A673 (cell line): ENCODE measurements at regions not wholly inside any gene's neighbourhood (a gene's known extent, or its start where the extent isn't known, plus 50 kb on each side); places are given as distances from the start of the nearest gene placed in this dataset.

ENCODE experiments used
- EZH2 ChIP-seq: fragments of 200-600 bp; sonication (generic); IDR thresholded peaks from 2 replicates; pipeline ENCODE4 v1.6.1; 2017; ENCODE audit warnings: borderline replicate concordance, low read depth, mild to moderate bottlenecking, mixed read lengths, antibody characterized with exemption, low read length; ENCODE audit not compliant: poor library complexity, severe bottlenecking
- TF ChIP-seq, protein P1 (sequence below): fragments of 300-800, 200-600 bp; sonication (generic); conservative IDR thresholded peaks from 2 replicates; pipeline ENCODE4 v1.5.1; 2017; ENCODE audit warnings: low read depth, mild to moderate bottlenecking, antibody characterized with exemption, low read length, moderate library complexity, mixed read lengths

DNA sequence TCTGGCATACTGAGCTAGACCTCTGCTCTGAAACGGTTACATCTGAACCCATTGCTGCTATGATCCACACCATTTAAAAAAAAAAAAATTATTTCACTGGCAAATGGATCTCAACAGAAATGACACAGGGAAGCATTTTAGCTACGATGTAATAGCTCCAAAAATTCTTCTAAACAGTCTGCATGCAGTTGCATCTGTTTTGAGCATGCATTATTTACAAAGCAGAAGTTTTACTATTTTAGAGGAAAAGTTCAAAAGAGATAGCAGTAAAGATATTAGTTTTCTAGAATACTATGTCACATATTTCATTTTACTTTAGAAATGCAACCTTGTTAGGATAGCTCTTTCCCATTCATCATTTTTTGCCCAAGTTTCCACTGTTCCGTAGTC lies 265.7 kb downstream of the MEIS1 start:
- TF ChIP-seq, protein P1, sequence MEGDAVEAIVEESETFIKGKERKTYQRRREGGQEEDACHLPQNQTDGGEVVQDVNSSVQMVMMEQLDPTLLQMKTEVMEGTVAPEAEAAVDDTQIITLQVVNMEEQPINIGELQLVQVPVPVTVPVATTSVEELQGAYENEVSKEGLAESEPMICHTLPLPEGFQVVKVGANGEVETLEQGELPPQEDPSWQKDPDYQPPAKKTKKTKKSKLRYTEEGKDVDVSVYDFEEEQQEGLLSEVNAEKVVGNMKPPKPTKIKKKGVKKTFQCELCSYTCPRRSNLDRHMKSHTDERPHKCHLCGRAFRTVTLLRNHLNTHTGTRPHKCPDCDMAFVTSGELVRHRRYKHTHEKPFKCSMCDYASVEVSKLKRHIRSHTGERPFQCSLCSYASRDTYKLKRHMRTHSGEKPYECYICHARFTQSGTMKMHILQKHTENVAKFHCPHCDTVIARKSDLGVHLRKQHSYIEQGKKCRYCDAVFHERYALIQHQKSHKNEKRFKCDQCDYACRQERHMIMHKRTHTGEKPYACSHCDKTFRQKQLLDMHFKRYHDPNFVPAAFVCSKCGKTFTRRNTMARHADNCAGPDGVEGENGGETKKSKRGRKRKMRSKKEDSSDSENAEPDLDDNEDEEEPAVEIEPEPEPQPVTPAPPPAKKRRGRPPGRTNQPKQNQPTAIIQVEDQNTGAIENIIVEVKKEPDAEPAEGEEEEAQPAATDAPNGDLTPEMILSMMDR: no peak
- TF ChIP-seq EZH2: no peak
